ENCODE measurements at regions not wholly inside any gene's neighbourhood (a gene's known extent, or its start where the extent isn't known, plus 50 kb on each side); places are given as distances from the start of the nearest gene placed in this dataset.
"Not testable (repeated sequence)": the region's sequence is repeated elsewhere in the genome, so short reads cannot be mapped to it uniquely, and the experiment has no call there.

- not testable (repeated sequence) for DNase-seq
Measured at GRCh38 chr9:75690551-75690950, 199.9 kb upstream of the PCSK5 start.

DNA sequence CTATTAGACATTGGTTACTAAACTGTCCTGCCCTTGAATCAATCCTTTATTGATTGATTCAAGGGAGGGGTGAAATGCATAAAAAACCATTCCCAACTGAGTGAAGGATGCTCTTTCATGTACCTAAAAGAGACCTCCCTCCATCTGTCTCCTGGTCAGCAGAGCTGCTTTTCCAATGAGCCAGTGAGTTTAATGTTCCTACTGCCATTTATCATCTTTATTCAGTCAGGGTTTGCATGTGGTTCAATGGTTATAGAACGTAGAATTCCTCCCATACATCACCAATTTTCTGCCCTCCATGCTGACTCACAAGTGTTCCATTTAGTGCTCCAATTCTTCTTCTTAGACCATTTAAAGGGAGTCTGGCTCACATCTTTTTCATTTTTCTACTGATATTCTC is 199.1 kb upstream of the PCSK5 start:
- no peak for DNase-seq

DNA sequence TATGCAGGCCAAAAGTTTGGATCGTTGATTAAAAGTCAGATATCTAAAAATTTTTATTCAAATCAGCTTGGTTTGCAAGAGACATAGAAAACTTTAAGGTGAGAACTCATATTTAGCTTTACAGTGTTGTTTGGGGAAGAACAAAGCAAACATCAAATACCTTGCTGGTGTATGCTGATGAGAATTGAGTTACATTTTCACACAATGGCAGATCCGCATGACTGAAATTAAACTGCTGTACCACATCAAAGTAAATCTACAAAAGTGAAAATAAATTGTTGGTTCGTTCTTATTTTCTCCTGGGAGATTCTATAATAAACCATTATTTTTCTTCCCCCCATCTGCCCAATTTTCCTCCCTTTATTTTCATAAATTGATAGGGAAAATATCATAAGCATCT is 198.2 kb upstream of the PCSK5 start:
- peak; percentile 75 for DNase-seq

- DNase-seq: no peak
Measured at GRCh38 chr9:75695921-75696320, 194.6 kb upstream of the PCSK5 start.

- DNase-seq: no peak
Measured at GRCh38 chr9:75699017-75699416, 191.5 kb upstream of the PCSK5 start.

GRCh38 chr9:75699625-75700251 is 190.7 kb upstream of the PCSK5 start:
- no peak for DNase-seq

- no peak for DNase-seq
Measured at GRCh38 chr9:75700252-75700640, 190.2 kb upstream of the PCSK5 start.

DNA sequence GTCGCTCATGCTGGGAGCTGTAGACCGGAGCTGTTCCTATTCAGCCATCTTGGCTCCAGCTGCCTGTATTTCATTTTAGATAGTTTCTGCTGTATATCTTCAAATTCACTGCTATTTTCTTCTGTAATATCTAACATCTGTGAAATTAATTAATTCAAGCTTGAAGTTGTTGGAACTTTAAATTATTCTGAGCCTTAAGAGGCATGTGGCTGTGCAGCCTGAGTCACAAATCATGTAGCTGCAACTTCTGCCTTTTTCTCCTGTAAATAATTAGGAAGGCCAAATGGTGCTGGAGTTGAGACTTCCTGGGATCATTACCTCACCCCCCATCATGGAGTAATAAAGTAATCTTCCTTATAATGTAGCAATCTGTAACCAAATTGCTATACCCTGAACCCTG is 183.3 kb upstream of the PCSK5 start:
- no peak for DNase-seq

DNA sequence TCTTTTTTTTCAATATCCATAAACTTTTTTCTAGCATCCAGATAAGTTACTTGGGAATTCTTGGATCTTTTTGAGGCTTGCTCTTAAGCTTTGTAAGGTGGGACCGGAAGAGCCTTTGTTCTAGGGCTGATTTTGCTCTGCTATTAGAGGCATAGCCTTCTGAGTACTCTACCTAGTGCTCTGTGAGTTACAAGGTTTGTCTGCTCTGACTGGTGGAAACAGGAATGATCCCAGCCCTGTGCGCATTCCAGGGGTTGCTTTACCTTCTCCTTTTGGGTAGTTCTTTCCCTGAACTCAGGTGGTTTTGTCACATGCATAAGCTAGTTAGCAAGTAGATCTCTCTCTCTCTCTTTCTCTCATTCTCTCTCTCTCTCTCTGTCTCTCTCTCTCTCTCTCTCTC is 180.8 kb upstream of the PCSK5 start:
- DNase-seq: no peak

DNA sequence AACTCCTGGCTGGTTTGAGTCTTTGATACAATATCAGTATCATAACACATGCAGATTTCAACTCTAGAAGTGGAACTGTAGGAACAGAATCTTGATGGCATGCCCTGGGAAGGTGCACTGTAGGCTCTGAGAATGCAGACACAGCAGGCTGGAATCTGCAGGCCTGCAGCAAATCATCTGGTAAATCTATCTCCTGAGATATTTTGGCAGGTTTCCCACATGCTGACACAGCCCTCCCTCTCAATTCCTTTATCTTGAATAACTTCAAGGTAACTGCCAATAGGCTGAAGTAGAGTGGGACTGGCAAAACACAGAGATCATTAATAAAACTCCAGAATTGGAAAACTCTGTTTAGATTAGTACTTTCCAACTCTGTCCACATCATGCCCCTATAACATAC is 177.8 kb upstream of the PCSK5 start:
- no peak for DNase-seq

GRCh38 chr9:75713335-75713734 is 177.1 kb upstream of the PCSK5 start:
- no peak for DNase-seq

- no peak for DNase-seq
Measured at GRCh38 chr9:75715360-75715759, 175.1 kb upstream of the PCSK5 start.

DNA sequence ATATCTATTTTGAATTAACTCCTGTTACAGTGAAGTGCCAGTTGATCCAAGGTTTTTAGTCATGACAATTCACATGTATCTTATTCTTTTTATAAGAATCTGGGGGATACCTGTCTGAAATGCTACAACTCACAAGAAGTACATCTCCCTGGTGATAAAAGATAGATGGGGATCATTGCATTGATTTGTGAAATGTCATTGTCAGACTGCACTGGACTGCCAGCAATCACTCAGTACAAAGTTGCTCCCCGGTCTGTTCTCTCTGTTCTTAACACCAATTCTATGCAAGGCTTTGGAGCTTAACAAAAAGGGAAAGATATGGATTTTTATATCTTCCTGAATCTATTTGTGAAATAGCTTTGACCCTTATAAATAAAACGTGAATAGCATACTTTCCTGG is 171.8 kb upstream of the PCSK5 start:
- no peak for DNase-seq

GRCh38 chr9:75728391-75728790 is 162.1 kb upstream of the PCSK5 start:
- DNase-seq: no peak

DNA sequence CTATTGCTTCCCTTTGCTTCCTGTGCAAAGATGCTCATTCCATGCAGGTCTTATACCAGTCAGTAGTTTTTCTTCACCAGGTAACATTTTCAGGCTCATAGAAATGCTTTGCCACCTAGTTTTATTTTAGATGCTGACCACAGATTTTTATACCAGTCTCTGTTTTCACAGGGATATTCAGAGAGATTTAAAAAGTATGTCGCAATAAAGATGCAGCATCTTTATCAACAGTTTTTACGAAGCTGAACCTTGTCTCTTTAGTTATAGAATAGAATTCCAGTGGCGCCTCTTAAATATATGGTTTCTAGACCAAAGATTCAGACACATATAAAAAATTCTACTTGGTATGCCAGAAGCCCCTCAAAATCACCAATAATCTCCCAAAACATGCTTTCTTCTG is 155.7 kb upstream of the PCSK5 start:
- DNase-seq: no peak

- DNase-seq: no peak
Measured at GRCh38 chr9:75739884-75740611, 150.4 kb upstream of the PCSK5 start.

DNA sequence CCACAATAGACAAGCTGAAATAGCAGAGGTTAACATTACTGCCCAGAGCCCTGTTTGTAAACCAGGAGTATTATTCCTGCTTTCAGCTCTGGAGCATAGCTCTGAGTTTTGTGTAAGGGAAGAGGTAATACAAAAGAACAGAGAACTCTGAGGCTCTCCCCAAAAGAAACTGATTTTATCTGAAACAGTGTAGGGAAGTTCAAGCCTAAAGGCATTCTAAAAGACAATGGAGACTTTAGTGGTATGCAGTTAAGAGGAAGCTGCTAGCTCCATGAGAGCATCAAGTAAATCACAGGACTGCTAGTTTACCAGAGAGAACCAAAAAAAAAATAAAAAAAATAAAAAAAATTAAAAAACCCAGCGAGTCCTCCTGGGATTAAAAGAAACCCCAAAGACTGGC is 146.6 kb upstream of the PCSK5 start:
- DNase-seq: no peak

DNA sequence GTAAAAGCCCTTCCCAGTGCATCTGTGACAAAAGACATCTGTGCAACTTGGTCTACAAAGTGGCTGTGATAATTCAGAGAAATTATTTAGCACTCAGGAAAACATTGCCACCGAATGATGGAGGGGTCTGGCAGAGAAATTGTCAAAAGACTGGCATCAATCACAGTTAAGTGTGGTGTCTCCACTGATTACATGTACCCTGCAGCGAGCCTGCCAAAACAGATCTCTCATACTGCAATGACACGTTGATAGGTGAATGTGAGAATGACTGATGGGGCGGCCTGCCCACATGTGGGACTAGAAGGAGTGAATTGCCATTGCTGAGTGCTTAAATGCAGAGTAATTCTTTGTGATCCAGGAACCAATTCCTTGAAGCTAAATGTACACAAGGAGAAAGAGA is 136.4 kb upstream of the PCSK5 start:
- no peak for DNase-seq

GRCh38 chr9:75775166-75775565 is 115.3 kb upstream of the PCSK5 start:
- no peak for DNase-seq

DNA sequence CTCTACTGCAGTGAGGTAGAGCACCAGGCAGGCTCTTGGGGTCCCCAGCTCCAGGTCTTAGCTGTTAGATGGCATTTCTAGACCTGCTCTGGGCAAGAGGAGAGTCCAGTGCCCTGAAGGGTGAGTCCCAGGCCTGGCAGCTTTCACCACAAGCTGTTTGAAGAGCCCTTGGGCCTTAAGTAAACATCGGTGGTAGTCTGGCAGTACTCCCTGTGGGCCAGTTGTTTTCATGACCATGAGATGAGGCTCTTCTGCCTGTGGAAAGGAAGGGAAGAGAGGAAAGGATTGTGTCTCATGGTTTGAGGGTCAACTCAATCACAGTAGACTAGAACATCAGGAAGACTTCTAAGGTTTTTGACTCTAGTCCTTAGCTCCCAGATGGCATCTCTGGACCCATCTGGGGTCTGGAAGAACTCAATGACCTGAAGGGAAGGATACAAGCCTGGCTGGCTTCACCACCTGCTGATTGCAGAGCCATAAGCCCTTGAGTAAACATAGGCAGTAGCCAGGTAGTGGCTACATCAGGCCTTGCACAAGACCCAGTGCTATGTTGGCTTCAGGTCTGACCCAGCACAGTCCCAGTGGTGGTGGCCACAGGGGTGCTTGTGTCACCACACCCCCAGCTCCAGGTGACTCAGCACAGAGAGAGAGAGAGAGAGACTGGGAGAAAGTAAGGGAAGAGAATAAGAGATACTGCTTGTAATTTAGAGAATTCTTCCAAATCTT is 114.3 kb upstream of the PCSK5 start:
- DNase-seq: no peak

GRCh38 chr9:75780185-75780584 is 110.3 kb upstream of the PCSK5 start:
- no peak for DNase-seq

GRCh38 chr9:75788006-75788634 is 102.4 kb upstream of the PCSK5 start:
- DNase-seq: no peak

- DNase-seq: no peak
Measured at GRCh38 chr9:75797085-75797580, 93.3 kb upstream of the PCSK5 start.

DNA sequence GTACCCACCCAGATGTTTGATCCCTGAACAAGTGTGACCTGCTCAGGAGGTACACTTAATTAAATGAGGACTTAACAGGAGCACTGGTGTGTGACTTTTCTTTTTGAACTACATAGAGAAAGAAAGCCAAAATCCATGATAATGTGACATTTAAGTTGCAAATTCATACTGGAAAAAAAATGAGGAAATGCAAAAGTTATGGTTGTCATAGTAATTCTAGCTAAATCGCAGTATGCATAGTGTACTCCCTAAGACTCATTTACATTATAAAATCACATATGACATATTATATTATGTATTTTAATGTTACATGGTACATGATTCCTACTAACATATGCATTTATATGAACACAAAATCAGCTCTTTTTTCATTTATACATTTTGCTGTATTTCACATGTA is 92.0 kb upstream of the PCSK5 start:
- DNase-seq: no peak

Data from NCI-H345 (cell line).